Lung (tissue), 11 donors: ENCODE measurements at regions not wholly inside any gene's neighbourhood (a gene's known extent, or its start where the extent isn't known, plus 50 kb on each side); places are given as distances from the start of the nearest gene placed in this dataset.

ENCODE experiments used
- ATAC-seq: fragments of 200-7000 bp; cut with Tn5 transposase; one replicate; pipeline ENCODE4 v1.9.1; 2020; ENCODE audit warnings: moderate number of reproducible peaks; ENCODE audit not compliant: insufficient read depth, low FRiP score
- DNase-seq, 3 donors: peaks; one replicate each; pipeline ENCODE4 v3.0.0-alpha.2; 2013 to 2017
- H3K27ac ChIP-seq, 2 donors: one replicate each; pipeline ENCODE4 v1.5.1; 2013; ENCODE audit warnings: mild to moderate bottlenecking in 2 of 2, moderate library complexity in 2 of 2, control low read depth in 1 of 2, inconsistent platforms in 1 of 2, low read depth in 1 of 2, low read length in 1 of 2
- H3K27me3 ChIP-seq, 3 donors: one replicate each; pipeline ENCODE4 v1.5.1; 2013; ENCODE audit warnings: low read length in 2 of 3; ENCODE audit not compliant: control insufficient read depth in 3 of 3, insufficient read depth in 3 of 3
- H3K36me3 ChIP-seq, 4 donors: one replicate each; pipeline ENCODE4 v1.5.1; 2013; ENCODE audit warnings: low read length in 4 of 4, mild to moderate bottlenecking in 1 of 4, moderate library complexity in 1 of 4; ENCODE audit not compliant: control insufficient read depth in 4 of 4, insufficient read depth in 4 of 4
- H3K4me1 ChIP-seq, 5 donors: one replicate each; pipeline ENCODE4 v1.5.1; 2013; ENCODE audit warnings: low read length in 5 of 5, mild to moderate bottlenecking in 2 of 5, moderate library complexity in 1 of 5; ENCODE audit not compliant: control insufficient read depth in 5 of 5, insufficient read depth in 5 of 5
- H3K4me3 ChIP-seq: one replicate; pipeline ENCODE4 v1.5.1; 2013; ENCODE audit warnings: mild to moderate bottlenecking, control low read depth, moderate library complexity
- H3K9ac ChIP-seq, 2 donors: one replicate each; pipeline ENCODE4 v1.5.1; 2013; ENCODE audit warnings: low read length in 2 of 2, control low read depth in 1 of 2; ENCODE audit not compliant: insufficient read depth in 1 of 2
- H3K9me3 ChIP-seq, 4 donors: one replicate each; pipeline ENCODE4 v1.5.1; 2013; ENCODE audit warnings: low read length in 3 of 4, mild to moderate bottlenecking in 1 of 4, moderate library complexity in 1 of 4; ENCODE audit not compliant: control insufficient read depth in 4 of 4, insufficient read depth in 3 of 4
- WGBS, 2 donors: extraction: QIAGEN DNeasy Blood & Tissue Kit; methylation state at CpG; one replicate each; pipeline ENCODE4 v1.1.7; 2013; 5-methylcytosine and 5-hydroxymethylcytosine counted together
- TF ChIP-seq, protein P1 (sequence below): IDR thresholded peaks from 2 replicates; pipeline ENCODE4 v1.5.1; 2012; ENCODE audit warnings: mild to moderate bottlenecking; ENCODE audit errors: control extremely low read depth, extremely low read depth
- donor health status: control.
- donor health status: control.
- donor health status: Bipolar disorder and iron deficiency.
- donor health status: healthy.
- donor health status: DM: yes; HTN: yes; CAD: no.

DNA sequence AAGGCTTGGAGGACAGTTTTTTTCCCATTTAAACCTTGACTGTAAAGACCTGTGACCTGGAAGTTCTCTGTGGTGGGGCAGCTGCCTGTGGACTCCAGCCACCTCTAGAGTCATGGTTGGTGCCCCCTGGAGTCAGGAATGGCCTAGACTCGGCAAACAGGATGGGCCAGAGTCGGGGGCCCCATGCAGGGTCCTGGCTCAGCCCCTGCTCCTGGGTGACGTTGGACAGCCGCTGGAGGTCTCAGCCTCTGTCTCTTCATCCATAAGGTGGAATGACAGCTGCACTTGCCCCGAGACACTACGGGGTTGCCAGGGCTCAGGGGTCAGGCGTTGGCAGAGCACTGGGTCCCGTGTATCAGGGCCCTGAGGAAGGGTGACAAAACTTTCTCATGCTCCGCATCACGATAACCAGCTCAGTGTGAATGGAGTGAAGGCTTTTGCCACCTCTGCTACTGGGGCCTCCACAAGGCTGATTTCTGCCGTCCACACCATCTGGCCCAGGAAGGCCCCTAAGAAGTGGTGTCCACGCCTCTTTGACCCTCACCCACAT is 58.5 kb upstream of the TTC34 start:
- no peaks in the 10 kb centered on the region for H3K36me3 ChIP-seq
- WGBS, 2 donors, result 74 to 90% methylated on average over 12 of the region's 12 CpGs
- no peak overlapping the region for H3K27ac ChIP-seq
- no peak overlapping the region for H3K4me3 ChIP-seq
- peaks cover 0 to 3% (median under 1%) of the 10 kb centered on the region in 3 donors for H3K27me3 ChIP-seq
- no peaks in the 10 kb centered on the region for H3K9me3 ChIP-seq
- peaks cover 0 to 12% (median 0%) of the 10 kb centered on the region in 5 donors for H3K4me1 ChIP-seq
- TF ChIP-seq, protein P1, sequence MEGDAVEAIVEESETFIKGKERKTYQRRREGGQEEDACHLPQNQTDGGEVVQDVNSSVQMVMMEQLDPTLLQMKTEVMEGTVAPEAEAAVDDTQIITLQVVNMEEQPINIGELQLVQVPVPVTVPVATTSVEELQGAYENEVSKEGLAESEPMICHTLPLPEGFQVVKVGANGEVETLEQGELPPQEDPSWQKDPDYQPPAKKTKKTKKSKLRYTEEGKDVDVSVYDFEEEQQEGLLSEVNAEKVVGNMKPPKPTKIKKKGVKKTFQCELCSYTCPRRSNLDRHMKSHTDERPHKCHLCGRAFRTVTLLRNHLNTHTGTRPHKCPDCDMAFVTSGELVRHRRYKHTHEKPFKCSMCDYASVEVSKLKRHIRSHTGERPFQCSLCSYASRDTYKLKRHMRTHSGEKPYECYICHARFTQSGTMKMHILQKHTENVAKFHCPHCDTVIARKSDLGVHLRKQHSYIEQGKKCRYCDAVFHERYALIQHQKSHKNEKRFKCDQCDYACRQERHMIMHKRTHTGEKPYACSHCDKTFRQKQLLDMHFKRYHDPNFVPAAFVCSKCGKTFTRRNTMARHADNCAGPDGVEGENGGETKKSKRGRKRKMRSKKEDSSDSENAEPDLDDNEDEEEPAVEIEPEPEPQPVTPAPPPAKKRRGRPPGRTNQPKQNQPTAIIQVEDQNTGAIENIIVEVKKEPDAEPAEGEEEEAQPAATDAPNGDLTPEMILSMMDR, result no peak
- H3K9ac ChIP-seq, result no peak overlapping the region
- ATAC-seq (no peak), DNase-seq (no peak)

DNA sequence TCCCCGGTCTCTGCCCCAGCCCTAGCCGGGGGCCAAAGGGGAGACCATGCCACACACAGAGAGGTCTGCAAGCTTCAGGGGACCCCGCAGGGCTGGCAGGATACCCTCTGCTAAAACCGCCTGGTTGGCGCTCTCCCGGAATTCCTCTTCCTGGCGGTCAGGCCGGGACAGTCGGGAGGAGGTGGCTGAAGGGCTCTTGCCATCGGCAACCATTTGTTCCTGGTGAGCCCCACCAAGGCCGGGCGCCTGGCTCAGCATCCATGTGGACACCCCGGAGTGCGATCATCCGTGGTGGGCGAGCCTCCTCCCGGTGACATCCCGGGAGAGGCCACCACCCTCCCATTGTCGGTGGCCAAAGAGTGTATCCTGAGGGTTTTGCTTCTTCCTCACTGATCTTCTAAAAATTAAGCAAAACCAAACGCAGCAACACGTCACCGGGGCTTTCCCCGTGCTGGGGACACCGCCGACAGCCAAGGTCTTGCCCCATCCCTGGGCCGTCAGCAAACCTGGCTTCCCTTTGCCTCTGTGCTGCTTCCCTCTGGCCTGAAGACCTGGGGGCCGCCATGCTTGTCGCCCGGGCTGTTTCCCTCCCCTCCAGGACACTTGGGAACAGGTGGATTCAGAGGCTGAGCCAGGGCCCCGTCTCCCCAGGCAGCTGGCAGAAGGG is 59.1 kb upstream of the TTC34 start:
- Histone ChIP-seq H3K4me3 (no peak overlapping the region), H3K27ac (no peak overlapping the region), H3K9ac (no peak overlapping the region), H3K9me3 (no peaks in the 10 kb centered on the region), H3K27me3 (peaks cover 0 to 3% (median 0%) of the 10 kb centered on the region in 3 donors), H3K4me1 (peaks cover 0 to 12% (median 0%) of the 10 kb centered on the region in 5 donors), H3K36me3 (no peaks in the 10 kb centered on the region)
- ATAC-seq, result no peak
- WGBS, 2 donors, result 91 to 93% methylated on average over 30 of the region's 30 CpGs
- TF ChIP-seq, protein P1, result no peak
- DNase-seq, result no peak

DNA sequence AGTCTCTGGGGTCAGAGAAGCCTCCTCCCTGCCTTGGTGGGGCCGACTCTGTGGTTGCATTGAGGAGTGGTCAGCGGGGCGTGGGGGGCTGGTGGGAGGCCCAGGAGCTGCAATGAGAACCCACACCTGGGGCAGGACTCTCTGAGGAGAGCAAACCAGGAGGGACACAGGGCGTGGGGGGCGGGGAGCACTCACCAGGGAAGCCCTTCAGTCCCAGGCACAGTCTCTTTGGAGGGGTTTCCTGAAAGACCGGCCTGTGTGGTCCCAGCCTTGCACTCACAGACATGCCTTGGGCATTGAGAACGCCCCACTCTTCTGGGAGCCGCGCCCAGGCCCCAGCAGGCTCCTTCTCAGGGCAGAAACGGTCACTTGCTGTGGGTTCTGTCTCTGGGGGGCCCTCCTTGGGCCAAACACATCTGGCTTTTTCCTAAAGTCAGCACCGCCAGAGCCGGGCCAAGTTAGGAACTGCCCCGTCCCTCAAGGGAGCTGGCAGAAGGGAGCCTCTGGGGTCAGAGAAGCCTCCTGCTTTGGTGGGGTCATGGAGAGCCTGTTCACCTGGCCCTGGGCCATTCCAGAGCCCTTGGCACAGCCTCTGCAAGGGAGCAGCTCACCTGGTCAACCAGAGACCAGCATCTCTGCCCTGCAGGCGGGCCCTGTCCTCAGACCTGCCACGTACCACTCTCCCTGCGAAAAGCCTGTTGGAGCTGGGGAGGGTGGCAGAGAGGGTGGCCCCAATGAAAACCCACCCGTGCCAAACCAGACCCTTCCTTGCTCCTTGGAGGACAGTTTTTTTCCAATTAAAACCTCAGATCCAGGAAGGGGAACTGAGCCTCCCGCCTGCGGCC is 59.9 kb upstream of the TTC34 start:
- H3K27me3 ChIP-seq, result peaks cover 0 to 3% (median 0%) of the 10 kb centered on the region in 3 donors
- no peaks in the 10 kb centered on the region for H3K36me3 ChIP-seq
- no peak overlapping the region for H3K9ac ChIP-seq
- H3K9me3 ChIP-seq, result no peaks in the 10 kb centered on the region
- H3K4me1 ChIP-seq, result peaks cover 0 to 8% (median 0%) of the 10 kb centered on the region in 5 donors
- WGBS, 2 donors, result 78 to 88% methylated on average over 19 of the region's 19 CpGs
- TF ChIP-seq, protein P1, result no peak
- H3K27ac ChIP-seq, result no peak overlapping the region
- no peak for ATAC-seq
- H3K4me3 ChIP-seq, result no peak overlapping the region
- DNase-seq, result no peak
